ENCODE measurements at regions not wholly inside any gene's neighbourhood (a gene's known extent, or its start where the extent isn't known, plus 50 kb on each side); places are given as distances from the start of the nearest gene placed in this dataset.

DNA sequence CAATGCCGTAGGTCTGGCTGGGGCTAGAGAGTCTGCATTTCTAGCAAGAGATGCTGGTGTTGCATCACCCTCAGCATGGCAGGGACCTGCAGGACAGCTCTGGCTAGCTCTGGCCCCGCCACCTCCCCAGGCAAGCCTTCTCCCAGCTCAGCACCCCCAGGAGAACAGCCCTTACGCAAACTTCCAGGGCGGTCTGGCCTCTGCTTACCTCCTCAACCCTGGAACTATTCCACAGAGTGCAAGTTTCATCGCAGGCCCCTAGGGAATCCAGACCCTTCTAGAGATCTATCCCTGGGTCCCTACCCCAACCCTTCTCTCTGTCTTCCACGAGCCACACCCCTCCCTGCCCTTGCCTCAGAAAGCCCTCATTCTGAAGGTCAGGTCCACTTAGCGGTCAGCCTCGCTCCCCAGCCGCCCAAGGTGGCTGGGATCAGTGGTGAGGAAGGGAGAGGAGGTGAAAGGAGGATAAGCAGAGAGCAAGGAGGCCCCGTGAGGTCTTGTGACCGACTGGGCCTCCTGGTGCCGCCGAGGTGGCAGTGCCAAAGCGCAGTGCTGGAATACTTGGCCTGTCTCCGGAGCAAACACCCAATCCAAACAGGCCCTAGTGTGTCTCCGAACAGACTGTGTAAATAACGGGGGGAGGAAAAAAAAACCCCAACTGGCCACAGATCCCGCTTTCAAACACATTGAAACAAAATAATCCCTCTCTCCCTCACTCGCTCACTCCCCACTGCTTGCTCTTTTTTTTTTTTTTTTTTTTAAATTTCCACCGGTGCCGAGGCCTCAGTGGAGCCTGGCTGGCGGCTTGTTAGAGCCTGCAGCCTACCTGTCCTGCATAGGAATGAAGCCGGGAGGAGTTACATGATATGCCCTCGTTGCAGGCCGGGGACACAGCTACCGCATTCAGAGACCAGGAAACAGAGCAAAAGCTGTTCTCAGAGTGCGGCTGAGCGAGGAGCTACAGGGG is 380.9 kb downstream of the SOX9 start:
- DNase-seq (ENCODE audit: low read depth): no peak

GRCh38 chr17:72502371-72503341 is 381.8 kb downstream of the SOX9 start:
- DNase-seq (ENCODE audit: low read depth): no peak

DNA sequence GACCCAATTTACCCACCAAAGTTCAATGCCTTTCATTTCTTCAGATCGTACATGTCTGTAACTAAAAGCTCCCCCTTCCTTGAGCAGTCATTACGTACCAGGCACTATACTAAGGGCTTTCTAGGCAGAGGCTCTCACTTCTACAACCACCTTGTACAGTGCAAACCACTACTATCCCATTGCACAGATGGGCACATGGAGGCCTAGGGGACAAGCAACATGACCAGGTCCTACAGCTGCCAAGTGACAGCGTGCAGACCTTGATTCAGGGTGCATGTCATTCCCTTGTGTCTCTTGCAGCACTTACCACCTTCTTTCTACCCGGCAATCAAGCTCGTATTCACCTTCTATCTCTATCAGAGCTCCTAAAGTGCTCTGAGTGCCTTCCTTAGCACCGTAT is 382.7 kb downstream of the SOX9 start:
- no peak for DNase-seq (ENCODE audit: low read depth)

DNA sequence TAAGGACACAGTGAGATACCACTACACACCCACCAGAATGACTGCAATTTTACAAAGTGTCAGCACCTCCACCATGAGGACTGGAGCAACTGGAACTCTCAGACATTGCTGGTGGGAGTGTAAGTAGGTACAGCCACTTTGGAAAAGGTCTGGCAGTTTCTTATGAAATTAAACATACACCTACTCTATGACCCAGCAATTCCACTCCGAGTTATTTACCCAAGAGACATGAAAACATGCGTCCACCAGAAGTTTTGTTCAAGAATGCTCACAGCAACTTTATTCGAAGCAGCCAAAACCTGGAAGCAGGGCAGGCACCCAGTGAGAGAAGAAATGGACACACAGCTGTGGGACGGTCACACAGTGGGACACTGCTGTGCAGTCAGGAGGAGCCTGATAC is 384.0 kb downstream of the SOX9 start:
- no peak for DNase-seq (ENCODE audit: low read depth)

- no peak for DNase-seq (ENCODE audit: low read depth)
Measured at GRCh38 chr17:72506773-72507172, 386.0 kb downstream of the SOX9 start.

- DNase-seq (ENCODE audit: low read depth): no peak
Measured at GRCh38 chr17:72507370-72507769, 386.6 kb downstream of the SOX9 start.

DNA sequence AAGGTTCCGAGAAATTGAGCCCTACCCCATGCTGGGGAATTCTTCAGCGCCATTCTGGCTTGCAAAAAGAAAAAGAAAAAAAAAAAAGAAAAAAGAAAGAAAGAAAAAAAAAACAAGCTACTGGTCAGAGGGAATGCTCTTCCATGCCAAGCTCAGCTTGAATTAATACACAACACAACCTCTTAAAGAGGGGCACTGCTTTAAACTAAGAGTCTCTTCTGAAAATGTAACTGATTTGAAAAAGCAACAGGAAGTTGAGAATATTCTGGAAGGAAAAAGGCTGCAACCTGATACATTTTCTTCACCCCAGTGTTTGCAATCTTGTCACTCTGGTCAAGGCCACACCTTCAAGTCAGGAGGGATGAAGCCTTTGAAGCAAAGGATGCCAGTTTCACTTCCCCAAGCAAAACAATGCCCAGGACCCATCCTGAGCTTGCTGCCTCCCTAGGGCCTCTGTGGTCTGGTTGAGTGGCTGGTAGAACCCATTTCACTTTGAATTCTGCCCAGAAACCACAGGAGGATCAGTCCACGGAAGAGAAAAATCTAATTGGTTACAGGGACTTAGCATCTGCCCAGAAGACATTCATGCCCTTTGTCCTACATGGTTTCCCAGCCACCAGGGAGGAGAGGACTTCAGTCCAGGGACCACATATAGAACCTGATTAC is 389.7 kb downstream of the SOX9 start:
- DNase-seq (ENCODE audit: low read depth): no peak

GRCh38 chr17:72511242-72511641 is 390.4 kb downstream of the SOX9 start:
- DNase-seq (ENCODE audit: low read depth): no peak

- no peak for DNase-seq (ENCODE audit: low read depth)
Measured at GRCh38 chr17:72511874-72512273, 391.1 kb downstream of the SOX9 start.

GRCh38 chr17:72512649-72513556 is 392.1 kb downstream of the SOX9 start:
- no peak for DNase-seq (ENCODE audit: low read depth)

DNA sequence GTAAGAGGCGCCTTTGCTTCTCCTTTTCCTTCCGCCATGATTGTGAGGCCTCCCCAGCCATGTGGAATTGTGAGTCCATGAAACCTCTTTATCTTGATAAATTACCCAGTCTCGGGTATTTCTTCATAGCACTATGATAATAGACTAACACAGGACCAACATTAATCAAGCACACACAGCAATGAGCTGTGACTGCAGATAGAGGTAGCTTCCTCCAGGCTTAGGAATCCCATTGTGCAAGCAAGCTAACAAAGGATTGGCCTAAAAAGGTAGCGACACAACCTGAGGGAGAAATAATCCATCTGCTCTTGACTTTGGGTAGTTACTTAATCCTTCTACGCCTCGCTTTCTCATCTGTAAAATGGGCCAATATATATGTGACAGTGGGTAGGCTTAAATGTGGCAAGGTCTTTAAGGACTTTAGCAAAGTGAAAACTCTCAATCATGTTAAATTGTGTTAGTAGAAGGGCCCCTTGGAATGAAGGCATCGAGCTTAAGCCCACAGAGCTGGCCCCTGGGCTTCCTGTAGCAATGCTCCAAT is 393.6 kb downstream of the SOX9 start:
- DNase-seq (ENCODE audit: low read depth): no peak

GRCh38 chr17:72514891-72515290 is 394.1 kb downstream of the SOX9 start:
- no peak for DNase-seq (ENCODE audit: low read depth)

DNA sequence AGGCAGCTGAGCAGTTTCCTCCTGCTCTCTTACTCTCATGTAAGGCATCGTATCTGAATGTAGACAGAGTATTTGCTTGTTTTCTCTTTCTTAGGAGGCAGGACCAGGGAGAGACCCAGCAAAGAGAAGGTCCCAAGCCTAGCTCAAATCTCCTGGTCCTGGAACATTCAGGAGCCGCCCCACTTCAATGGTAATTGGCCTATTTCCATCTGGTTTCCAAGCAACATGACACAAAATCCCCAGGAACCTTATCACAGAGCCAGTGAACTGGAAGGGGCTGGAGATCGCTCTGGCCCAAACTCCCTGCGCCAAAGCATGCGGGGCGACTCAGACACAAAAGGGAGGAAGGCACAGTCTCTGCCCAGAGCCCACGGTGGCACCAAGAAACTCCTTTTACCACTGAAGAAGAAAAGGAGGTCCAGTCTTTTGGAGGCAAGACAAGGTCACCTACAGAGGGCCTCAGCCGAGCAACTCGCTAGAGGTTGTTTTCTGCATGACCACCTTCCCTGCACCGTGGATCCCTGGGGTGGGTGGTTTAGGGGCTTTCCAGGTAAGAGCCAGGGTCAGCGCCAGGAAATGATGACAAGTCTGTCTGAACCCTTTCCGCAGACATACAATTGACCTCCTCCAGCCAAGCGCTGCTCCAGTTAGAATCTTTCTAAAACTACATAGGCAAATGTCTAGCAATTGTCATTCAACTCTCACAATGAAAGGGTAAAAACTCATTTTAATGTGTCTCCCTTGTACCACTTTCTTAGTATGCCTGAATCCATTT is 394.7 kb downstream of the SOX9 start:
- no peak for DNase-seq (ENCODE audit: low read depth)

DNA sequence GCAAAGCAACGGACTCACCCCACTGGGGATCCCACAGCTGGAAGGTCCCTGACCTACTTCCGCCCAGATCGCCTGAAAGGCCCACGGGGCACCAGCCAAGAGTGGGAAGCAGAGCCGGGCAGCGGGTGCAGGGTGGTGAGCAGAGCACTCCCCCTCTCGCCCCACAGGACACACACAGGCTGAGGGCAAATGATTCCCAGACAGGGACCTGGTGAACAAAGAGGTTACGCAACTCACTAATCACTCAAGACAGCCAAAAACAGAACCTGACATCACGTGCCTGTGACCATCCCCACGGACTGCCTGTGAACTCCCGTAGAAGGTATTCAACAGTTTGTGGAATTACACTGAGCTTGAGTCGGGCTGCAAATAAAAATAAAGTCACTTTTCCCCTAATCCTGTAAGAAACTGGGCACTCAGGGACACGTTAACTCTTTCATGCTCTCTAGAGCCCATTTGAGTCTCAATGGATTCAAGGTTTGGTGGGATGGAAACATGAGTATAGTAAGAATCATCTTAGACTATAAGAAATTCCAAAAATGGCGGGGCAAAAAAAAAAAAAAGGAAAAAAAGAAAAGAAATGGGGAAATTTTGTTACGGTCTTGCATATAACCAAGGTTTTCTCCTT is 396.1 kb downstream of the SOX9 start:
- no peak for DNase-seq (ENCODE audit: low read depth)

DNA sequence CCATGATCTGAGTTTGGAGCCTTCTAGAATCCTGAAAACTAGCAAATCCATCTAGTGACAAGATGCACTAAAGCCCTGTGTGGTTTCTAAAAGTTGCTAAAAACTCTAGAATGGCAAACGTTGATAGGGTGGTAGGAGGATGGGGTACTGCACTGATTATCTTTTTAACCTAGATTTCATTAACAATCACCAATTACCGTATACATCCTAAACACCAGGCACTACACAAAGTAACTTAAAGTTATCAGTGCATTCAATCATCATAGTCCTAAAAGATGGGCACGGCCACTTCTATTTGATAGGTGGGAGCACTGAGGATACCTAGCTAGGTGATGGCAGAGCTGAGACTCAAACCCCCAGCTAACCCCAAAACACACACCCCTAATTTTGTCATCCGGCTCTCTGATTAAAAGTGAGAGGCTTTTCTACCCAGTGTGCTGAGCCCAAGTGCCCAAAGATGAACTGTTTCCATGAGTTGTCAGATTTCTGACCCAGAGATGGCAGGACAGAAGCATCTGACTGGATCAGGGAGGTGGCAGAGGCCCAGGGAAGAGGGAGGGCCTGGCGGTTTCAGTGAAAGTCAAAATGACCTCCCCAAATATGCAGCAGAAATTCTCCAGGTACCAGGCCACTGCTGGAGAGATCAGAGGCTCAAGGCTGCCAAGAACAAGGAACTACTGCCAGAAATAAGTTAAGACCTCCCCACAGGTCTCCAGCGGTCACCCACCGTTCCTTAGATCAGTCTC is 396.8 kb downstream of the SOX9 start:
- no peak for DNase-seq (ENCODE audit: low read depth)

DNA sequence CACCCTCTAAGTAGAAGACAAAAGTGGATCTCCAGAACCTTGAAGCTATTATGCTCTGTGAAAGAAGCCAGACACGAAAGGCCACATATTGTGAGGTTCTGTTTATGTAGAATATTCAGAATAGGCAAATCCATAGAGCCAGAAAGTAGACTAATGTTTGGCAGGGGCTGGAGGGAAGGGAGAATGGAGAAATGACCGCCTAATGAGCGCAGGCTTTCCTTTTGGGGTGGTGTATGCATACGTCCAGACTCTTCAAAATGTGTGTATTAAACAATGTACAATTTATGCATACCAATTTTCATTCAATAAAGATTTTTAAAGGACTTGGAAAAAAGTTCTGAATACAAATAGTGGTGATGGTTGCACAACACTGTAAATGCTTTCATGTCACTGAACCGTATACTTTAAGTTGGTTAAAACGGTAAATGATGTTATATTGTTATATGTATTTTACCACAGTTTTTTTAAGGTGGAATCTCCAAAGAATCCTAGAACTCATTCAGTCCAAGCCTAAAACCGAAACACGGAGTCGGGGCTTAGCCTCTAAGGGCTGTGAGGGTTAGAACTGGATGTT is 397.4 kb downstream of the SOX9 start:
- no peak for DNase-seq (ENCODE audit: low read depth)

DNA sequence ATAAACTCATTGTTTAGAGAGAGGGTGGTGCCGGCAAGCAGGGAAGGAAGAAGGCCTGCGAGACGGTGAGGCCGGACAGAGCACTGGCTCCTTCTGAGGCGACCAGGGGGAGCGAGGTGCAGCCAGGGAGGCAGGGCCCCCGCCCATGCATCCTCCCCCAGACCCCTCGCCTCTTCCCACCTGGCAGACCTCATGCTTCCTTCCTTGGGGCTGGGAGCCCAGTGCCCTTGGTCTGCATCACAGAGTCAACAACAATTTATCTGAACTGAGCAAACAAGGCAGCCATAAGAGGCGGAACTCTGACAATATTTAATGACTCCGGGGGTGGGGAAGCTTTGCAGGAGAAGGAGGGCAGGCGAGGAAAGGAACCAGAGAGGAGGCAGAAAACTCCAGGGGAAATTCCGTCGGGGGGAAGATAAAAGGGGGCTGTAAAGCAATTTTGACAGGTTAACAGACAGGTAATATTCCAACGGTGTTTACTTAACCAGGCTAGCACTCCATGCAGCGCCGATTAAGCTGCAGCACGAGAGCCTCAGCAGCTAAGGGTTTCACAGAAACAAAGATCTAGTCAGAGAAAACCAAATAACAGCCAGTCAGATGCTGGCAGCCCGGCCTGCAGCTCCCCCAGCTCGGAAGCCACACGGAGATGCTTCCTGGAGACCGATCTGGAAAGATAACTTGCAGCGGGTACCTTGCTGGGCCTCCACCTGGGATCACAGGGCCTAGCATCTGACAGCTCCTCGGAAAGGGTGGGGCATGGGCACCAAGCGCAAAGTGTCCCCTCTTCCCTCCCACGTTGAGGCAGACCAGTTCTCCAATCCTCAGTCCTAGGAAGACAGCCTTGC is 398.2 kb downstream of the SOX9 start:
- no peak for DNase-seq (ENCODE audit: low read depth)

DNA sequence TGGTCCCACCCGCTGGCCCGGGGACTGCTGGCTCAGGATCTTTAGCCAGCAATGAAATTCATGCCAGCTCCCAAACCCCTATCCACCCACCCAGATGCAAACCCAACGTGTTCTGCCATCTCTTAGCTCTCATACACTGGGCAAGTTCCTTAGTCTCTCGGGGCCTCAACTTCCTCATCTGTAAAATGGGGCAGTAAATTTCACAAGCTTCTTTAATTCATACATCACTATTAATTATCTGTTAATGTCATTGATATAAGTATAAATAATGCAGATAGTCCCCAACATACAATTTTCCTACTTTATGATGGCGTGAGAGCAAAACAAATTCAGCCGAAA is 398.7 kb downstream of the SOX9 start:
- DNase-seq (ENCODE audit: low read depth): no peak

Data from stimulated activated CD8-positive, alpha-beta memory T cell treated with anti-CD3 and anti-CD28 coated beads, Interleukin-12 subunit alpha, Interleukin-12 subunit beta, amount 100 ng/mL, for 4 hours (primary cell).